D341Med (cell line): ENCODE measurements at regions not wholly inside any gene's neighbourhood (a gene's known extent, or its start where the extent isn't known, plus 50 kb on each side); places are given as distances from the start of the nearest gene placed in this dataset.

Source experiments
- DNase-seq: peaks from one replicate; pipeline ENCODE4 v3.0.0; 2012; ENCODE audit warnings: low spot score

DNA sequence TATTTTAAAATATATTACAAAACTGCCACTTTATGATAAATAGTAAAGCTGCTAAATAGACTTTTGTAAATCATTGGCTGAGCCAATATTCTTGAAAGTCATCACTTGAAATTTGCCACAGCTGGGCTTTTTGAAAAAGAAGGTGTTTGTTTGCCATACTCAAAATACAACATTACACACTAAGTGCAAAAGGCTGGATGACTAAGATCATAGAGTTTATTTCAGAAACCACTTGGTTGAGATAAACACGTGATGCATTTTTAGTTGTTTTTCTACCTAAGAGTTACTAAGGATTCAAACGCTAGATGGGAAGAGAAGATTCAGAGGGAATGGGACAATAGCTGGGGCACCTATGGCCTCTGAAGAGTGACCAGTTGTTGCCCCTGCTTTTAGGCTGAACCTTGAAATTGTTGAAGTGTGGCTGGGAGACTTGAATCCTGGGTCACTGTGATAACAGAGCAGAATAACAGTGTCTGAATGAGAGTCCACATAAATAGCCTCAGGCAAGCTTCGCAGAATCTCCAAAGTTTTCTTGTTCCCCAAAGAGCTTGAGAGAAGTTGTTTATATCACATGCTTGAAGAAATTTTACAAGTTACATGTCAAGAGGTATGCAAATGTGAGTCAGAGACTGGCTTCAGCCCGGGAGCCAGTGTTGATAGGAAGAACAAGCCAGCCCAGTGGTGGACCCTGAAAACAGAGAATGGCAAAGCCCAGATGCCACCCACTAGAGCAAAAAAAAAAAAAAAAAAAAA lies 409.8 kb downstream of the GPD2 start:
- DNase-seq: no peak

DNA sequence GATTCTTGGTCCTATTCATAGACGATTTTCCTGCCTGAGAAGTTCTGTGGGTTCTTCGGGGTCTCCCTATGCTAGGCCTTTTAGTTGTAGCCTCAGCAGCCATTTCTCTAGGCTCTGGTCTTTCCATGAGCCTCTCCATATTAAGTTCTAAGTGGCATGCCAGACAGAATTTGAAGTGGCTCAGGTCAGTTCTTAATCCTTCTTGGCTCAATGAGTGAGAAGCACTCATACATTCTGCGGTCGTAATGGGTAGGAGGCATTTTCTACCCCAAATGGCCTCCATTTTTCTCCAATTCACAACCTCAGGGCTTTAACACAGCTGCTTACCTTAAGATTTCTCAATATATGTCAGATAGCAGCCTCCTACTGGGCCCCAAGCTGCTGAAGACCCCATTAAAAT lies 405.3 kb upstream of the GALNT5 start:
- DNase-seq: no peak

DNA sequence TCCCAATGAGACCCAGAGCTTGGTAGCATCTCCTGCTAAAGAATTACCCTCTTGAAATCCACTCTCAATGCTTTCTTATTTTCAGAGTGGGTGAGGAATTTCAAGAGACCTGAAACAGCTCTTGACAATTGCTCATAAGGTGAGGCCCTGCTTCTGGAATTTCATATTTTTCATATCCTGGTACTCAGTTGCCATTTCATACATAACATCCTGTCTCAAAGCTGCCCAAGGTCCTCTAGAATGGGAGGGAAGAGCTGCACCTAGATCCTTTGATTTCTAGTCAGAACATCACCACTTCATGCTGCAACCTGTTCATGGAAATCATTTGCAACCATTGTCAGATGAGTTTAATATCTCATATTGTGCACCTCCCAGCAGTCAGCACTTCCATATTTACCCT lies 404.8 kb upstream of the GALNT5 start:
- no peak for DNase-seq

DNA sequence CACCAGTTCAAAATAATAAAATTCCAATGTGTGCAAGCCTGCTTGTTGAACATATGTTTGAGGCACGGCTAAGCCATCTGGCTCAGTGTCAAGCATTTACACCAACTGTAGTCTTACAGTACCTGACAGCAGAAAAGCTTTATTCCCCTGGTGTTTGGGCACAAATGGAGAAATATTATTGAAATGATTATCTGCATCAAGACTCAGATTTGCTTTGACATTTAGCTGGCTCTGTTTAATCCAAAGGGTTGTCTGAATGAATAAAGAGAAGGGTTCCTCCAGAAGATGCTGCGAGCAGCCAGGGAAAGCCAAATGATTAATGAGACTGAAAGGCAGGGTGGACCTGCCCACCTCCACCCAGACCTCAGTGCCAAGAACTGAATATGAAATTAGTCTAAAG lies 393.2 kb upstream of the GALNT5 start:
- peak; percentile 34 for DNase-seq

DNA sequence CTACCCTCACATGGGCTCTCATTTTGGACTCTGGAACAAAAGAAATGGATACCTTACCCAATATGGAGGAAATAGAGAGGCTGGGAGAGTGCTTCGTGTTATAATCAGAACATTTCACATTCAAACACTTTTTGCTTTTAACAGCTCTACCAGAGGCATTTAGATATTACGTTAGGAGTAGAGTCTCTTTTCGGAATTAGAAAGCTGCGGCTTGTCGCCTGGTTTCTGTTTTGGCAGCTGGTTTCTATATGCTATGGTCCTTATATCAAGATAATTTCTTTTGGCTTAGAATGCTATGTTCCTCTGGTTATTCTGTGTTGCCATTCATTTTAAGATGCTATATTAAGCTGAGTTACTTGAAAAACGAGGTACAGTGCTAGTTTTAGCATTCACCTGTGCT lies 392.8 kb upstream of the GALNT5 start:
- DNase-seq: no peak

DNA sequence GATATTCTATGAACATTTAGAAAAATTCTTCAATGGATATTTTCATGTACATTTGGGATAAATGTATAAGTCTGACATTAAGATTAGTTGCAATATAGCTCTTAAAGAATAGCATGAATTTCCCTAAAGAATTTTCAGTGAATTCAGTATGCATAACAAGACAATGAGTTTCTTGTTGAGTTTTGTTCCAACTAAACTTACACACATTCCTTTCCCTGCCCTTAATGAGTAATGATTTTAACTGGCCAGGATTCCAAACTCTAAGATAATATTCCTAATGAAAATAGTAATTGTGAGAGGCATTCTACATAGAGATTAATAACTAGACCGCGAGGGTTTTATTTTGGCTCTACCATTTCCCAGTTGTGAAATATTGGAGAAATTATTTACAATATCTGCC lies 390.3 kb upstream of the GALNT5 start:
- no peak for DNase-seq

DNA sequence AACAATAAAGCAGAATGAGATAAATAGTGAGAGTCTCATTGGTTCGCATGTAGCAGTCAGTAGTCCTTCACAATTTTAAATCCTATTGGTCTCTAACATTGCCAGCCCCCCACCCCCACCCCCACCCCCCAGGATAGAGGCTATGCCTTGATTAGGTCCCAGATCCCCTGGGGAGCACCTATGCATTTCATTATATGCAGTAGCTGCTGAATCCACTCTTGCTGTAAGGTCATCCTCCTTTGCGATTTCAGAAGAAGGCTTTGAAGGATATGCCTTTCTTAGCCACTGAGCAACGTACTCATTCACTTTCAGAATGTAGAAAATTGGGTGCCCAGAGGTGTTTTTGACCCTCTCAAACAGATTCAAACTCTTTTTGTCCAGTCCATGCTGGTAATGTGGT lies 382.8 kb upstream of the GALNT5 start:
- DNase-seq: no peak

DNA sequence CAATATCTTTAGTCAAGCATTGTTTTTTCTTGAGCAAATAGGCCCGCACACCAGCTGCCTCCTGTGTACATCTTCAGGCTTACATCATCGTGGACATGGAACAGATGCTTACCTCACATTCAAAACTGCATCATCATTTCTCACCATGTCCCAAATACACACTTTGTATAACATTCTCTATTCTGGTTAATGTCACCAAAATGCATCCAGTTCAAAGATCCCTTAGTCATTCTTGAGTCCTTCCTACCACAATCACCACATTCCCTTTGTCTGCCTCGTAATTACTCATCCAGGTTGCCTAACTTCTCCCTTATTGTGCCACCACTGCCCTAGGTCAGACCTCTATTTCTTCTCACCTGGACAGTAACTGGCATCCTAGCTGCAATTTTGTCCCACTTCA lies 373.7 kb upstream of the GALNT5 start:
- no peak for DNase-seq

DNA sequence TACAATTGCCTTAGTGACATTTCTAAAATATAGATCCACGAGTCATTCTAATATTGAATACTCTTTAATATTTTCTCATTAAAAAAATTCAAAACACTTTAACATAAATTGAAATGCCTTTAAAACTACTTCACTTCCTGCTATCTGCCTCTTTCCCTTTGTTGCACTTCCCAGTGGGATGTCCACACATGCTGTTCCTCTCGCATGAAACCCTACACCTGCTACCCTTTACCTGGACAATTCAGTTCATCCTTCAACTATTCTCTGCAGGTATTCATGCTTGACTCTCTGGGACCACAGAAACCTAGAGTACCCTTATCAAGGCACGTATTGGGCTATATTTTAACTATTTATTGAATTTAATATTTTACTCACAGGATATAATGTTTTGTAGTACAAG lies 373.3 kb upstream of the GALNT5 start:
- no peak for DNase-seq

DNA sequence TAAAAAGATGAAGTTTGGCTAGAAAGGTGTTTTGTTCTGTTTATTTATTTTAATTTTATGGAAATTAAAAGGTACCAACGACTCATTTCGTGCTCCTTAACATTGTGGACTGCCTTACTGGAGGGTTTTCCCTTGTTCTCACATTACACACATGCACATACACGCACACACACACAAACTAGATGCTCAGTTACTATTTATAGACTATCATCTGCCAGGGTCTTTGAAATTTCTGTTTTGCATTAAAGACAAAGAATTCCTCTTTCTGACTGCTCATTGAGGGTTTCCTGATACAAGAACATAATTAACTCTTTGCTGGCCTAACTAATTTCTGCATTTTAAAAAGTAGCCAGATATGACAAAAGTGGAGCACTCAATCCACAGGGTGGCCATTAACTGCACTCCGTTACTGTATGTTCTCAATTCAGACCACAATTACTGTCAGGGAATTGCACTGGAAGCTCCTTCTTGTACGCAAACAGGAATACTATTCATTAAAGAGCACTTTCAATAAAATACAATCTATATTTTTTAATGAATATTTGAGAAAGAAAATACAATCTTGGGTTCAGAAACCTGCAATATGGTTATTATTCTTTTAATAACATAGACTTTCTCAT lies 366.9 kb upstream of the GALNT5 start:
- DNase-seq: no peak

DNA sequence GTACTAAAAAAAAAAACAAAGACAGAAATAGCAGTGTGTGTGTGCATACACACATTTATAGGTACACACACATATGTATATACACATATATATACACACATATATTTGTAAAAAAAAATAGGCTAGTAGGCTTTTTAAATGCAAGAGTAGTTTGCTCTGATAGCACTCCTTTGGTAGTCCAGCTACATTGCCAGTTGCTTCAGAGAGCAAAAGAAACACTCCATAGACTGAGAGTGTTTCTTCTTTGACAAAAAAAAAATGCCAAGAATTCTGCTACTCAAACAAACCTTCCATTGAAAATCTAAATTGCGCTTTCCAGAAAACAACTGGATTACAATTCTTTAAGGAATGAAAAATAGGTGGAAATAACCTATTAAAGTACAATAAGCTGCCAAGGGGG lies 365.9 kb upstream of the GALNT5 start:
- DNase-seq: no peak

DNA sequence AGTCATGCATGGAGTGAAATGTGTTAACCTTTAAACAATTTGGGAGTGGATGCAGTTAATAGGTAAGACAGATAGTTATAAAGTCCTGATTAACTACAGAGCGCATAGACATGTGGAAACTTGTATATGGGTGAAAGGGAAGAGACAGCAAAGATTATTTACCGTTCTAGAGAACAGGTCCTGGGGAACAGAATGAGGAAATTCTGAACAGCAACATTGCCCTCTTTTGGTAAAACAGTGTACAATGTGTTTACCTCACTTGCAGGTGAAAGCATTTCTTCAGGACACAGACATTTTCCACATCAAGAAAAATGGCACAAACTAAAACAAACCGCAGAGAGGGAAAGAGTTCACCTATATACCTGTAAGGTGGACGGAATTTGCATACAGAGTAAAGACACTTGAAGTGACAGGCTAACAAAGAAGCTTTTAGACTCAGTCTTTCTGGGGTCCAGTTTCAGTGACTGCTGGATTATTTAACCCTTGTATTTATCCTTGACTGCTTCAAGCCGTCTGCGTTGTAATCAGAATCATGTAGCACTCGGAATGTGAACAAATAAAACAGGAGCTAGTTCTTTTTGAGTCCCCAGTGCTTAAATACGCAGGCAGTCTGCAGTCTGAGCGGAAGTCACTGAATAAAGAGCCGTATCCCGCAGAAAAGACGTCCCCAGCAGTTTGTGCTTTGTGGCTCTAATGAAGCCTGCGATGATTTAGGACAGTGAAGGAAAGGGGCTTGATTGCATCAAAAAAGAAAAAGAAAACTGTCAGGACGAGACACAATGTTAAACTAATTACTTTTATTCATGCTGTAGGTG lies 364.8 kb upstream of the GALNT5 start:
- DNase-seq: peak; percentile 45

DNA sequence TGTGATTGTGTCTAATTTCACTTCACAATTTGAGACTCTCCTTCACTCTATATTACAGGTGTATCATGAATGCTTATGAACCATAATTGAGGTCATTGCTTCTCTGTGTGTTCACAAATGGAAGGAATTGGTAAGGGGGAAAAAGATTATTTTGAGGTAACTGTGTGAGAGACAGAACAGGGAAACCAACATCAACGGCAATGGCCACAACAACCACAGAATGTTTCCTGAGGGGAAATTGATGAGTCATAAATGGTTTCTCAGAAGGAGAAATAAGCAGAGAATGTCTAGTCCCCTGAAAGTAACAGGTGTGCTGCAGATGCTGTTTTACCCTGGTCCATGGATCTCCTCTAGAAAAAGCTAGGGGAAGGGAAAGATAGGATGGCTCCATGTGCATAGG lies 361.2 kb upstream of the GALNT5 start:
- no peak for DNase-seq

DNA sequence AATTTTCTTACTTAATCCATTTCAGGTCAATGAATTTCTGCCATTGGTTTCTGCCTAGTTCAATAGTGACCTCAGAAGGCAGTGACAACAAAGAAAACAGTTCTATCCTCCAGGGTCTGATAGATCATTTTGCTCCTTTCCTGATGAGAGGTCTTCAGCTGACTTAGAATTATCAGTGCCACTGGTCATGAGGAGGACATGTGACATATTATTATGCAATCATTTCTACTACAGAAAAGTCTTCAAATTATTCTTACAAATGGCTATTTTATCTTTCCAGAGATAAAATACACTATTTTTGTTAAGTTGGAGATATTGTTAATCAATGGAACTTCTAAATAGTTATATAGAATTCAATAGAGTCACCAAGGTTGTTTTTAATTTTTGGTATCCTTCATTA lies 360.0 kb upstream of the GALNT5 start:
- DNase-seq: no peak

DNA sequence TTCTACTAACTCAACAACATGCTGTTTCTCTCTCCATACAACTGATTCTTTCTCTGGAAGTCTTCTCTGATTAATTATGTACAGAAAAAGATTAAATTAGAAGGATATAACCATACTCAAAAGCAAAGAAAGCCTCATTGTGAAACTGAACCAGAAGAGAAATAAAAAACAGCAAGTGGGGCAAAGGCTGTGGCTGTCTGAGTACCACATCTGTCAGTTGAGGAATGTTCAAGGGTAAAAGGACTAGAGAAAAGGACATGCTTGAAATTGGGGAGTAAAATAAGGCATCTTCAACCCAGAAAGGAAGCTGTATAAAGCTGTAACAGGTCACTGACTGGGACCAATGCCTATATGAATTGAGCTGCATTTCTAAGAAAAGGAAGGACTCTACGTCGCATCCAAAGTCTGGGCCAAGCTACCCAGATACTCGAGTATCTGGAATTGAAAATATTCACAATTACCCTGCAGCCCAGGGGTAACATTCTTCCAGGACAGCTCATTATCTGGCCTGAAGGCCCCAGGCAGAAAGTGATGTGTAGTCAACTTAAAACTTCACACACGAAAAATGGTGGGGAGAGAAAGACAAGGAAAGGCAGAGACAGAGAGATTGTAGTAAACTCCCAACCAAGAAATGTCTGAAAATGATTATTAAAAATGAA lies 356.0 kb upstream of the GALNT5 start:
- no peak for DNase-seq

DNA sequence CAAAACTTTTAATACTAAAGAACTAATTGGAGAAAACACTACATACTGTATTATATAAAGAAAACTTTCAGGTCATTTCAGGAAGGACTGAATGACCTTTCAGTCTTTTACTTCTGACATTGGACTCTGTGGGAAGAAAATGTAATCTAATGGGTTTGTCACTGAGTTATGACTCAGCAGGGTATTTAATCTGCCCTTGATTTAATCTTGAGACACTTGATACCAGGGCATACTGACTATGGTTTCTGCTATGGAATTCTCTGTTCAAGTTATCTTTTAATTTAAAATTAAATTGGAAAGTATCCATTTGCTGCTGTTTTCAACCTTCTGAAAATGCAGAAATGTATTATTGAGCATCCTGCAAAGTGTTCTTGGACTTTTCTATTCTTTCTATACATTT lies 354.2 kb upstream of the GALNT5 start:
- no peak for DNase-seq

DNA sequence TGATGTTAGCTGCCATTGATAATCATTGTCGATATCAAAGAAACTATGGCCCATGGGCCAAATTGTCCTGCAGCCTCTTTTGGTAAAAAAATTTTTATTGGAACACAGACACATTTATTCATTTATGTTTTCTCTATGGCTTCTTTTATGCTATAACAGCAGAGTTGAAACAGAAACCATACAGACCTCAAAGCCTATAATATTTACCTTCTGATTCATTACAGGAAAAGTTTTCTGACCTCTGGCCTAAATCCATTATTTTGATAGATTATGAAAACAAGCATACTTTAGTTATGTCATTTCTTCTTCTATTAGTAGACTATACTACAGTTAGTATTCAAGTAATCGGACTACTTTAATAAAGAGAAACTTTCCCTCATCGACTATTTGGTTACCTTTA lies 349.7 kb upstream of the GALNT5 start:
- DNase-seq: no peak

DNA sequence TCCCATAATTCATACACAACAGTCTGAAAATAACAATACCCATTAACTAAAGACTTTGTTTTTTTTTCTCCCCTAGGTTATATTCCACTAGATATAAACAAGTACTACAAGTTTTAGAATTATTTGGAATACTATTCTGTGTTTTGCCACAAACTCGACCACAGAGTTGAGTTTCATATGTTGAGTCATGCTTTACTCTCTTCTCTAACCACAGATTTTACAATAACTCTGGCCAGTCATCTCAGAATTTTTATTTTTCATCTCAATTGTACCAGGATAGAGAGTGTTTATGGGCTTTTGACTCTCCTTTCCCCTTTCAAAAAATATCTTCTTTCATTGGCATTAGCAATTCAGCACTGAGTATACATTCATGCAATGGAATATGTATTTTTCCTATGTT lies 348.7 kb upstream of the GALNT5 start:
- no peak for DNase-seq

DNA sequence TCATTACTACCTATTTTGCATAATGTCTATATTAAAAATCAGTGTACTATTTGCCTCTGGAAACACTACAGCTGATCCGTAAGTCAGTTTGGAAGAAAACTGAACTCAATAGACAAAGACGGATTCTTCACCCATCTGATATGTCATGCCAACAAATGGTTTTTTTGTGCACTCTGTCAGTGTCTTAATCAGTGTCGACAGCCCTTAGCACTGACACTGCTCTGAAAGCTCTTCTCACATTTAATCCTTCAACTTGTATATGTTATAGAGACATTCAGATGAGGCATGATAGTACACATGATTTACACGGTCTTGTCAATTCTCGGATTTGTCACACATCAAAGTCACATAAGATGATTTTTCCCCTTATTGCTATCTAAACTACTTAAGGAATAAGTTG lies 347.5 kb upstream of the GALNT5 start:
- DNase-seq: no peak

DNA sequence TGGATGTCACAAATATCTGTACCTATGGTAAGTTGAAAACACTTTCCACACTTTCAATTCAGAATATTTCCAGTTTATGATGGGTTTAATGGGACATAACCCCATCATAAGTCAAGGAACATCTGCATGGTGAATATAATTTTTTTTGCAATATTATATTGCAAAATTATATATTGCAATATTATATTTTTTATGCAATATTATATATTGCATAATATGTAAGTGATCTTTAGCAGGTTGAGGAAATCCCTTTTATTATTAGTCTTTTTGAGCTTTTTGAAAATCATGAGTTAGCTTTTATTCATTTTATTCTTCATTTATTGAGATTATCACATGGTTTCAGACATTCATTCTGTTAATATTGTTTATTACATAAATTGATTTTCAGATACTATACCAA lies 342.2 kb upstream of the GALNT5 start:
- no peak for DNase-seq

DNA sequence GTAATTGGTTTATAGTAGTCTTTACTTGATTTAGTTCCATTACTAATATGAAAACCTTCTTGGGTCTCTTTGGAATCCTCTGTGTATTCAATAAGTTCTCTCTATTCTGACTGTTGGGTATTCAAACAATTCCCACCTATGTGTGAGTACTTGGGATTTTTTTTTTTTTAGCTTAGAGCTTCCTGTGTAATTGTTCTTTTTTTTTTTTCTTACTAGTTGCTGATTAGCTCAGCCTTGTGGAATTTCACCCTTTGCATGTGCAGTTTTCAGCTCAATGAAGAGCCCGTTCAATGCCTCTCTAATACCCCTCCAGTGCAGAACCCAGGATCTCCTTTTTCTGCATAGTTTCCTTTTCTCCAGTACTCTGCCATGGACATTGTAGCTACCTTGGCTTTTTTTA lies 339.1 kb upstream of the GALNT5 start:
- DNase-seq: no peak

DNA sequence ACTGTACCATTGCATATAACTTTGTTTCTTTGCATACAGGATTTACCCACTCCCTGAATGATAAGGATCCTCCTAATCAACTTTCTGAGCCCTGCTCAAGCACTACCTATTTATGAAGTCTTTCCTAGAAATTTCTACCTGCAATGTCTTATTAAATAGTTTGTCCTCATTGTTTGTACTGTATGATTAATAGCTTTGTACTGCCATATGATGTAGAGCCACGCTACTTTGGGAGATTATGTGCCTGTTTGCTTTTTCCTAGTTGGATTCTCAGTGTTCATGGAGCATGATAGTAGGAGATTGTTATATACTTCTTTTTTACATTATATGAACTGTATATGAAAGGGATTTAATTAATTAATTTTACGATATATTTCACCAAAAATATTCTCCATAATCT lies 327.1 kb upstream of the GALNT5 start:
- DNase-seq: no peak
